Activated CD4-positive, alpha-beta T cell treated with anti-CD3 and anti-CD28 coated beads for 36 hours (primary cell): ENCODE measurements at regions not wholly inside any gene's neighbourhood (a gene's known extent, or its start where the extent isn't known, plus 50 kb on each side); places are given as distances from the start of the nearest gene placed in this dataset.
"Not testable (repeated sequence)": the region's sequence is repeated elsewhere in the genome, so short reads cannot be mapped to it uniquely, and the experiment has no call there.

Source experiments
- ATAC-seq: fragments of 200-7000 bp; cut with Tn5 transposase; one replicate; pipeline ENCODE4 v1.10.0; 2021; ENCODE audit warnings: mild to moderate bottlenecking, moderate library complexity
- CTCF ChIA-PET: fragments of 350-600 bp; sonication (Branson Sonifier 250); formaldehyde crosslinking; loops from one replicate; lab custom pipeline; 2021; ENCODE audit warnings: antibody characterized with exemption; lab: Charles Lee
- POLR2A ChIA-PET: fragments of 350-600 bp; sonication (Branson Sonifier 250); formaldehyde crosslinking; loops from one replicate; lab custom pipeline; 2021; ENCODE audit warnings: antibody characterized with exemption, inconsistent platforms; lab: Charles Lee
- DNase-seq: peaks from one replicate; pipeline ENCODE4 v3.0.0-alpha.2; 2020
- H3K27ac Mint-ChIP-seq: one replicate; pipeline ENCODE4 v1.8.0; 2021; ENCODE audit warnings: mixed read lengths
- H3K27me3 Mint-ChIP-seq: one replicate; pipeline ENCODE4 v1.8.0; 2021; ENCODE audit warnings: mixed read lengths
- H3K36me3 Mint-ChIP-seq: one replicate; pipeline ENCODE4 v1.8.0; 2021; ENCODE audit warnings: low read depth, mixed read lengths
- H3K4me1 Mint-ChIP-seq: one replicate; pipeline ENCODE4 v1.8.0; 2021; ENCODE audit warnings: mixed read lengths
- H3K4me3 Mint-ChIP-seq: one replicate; pipeline ENCODE4 v1.8.0; 2021; ENCODE audit warnings: mild to moderate bottlenecking, moderate library complexity, mixed read lengths
- H3K9me3 Mint-ChIP-seq: one replicate; pipeline ENCODE4 v1.8.0; 2021; ENCODE audit warnings: low read depth, mixed read lengths
- intact Hi-C, 2 experiments: fragments of 100-400 bp; cut with DNase I in 1 of 2; cut with micrococcal nuclease in 1 of 2; formaldehyde crosslinking; loops; one replicate each; pipeline versions ENCODE4 v1.14.2 to v1.15.1; 2022 to 2024; cut with DNase I, micrococcal nuclease

DNA sequence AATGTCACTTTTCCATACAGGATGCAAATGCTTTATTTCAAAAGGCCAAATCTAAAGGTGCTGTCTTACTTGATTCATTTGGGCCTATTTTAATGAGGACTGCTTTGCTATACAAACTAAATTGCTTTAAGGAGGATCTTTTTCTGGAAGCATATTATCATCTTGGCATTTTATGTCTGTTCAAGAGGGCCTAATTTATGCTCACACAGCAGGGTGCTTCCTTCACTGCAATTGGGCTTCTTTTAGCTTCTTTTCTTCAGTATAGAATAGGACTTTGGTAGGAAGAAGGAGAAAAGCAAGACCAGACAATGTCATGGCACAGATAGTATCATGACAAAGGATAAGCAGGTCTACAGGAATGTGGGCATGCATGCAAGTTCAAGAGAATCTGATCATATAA lies 222.4 kb upstream of the ANKRD50 start:
- ATAC-seq: no peak
- DNase-seq: no peak
- H3K27ac Mint-ChIP-seq: no peak overlapping the region
- no peaks in the 10 kb centered on the region for H3K9me3 Mint-ChIP-seq
- H3K4me1 Mint-ChIP-seq: no peaks in the 10 kb centered on the region
- ChIA-PET POLR2A (no interaction called here), CTCF (no interaction called here)
- H3K36me3 Mint-ChIP-seq: no peaks in the 10 kb centered on the region
- intact Hi-C loops: no loop called here
- no peak overlapping the region for H3K4me3 Mint-ChIP-seq
- no peaks in the 10 kb centered on the region for H3K27me3 Mint-ChIP-seq

GRCh38 chr4:124933521-124933920 lies 221.0 kb upstream of the ANKRD50 start:
- no peaks in the 10 kb centered on the region for H3K27me3 Mint-ChIP-seq
- POLR2A ChIA-PET: no interaction called here
- H3K27ac Mint-ChIP-seq: no peak overlapping the region
- CTCF ChIA-PET: no interaction called here
- ATAC-seq (no peak), DNase-seq (no peak)
- H3K36me3 Mint-ChIP-seq: no peaks in the 10 kb centered on the region
- no peak overlapping the region for H3K4me3 Mint-ChIP-seq
- no peaks in the 10 kb centered on the region for H3K9me3 Mint-ChIP-seq
- H3K4me1 Mint-ChIP-seq: no peaks in the 10 kb centered on the region
- intact Hi-C loops: no loop called here

- no peaks in the 10 kb centered on the region for H3K36me3 Mint-ChIP-seq
- intact Hi-C loops: no loop called here
- ATAC-seq: no peak
- H3K4me1 Mint-ChIP-seq: no peaks in the 10 kb centered on the region
- no peak for DNase-seq
- no peaks in the 10 kb centered on the region for H3K9me3 Mint-ChIP-seq
- H3K4me3 Mint-ChIP-seq: no peak overlapping the region
- no peaks in the 10 kb centered on the region for H3K27me3 Mint-ChIP-seq
- no peak overlapping the region for H3K27ac Mint-ChIP-seq
- ChIA-PET CTCF (no interaction called here), POLR2A (no interaction called here)
Observed at GRCh38 chr4:124932447-124932846, 219.9 kb upstream of the ANKRD50 start.

- H3K27ac Mint-ChIP-seq: no peak overlapping the region
- ChIA-PET CTCF (no interaction called here), POLR2A (no interaction called here)
- H3K27me3 Mint-ChIP-seq: no peaks in the 10 kb centered on the region
- intact Hi-C loops: no loop called here
- H3K9me3 Mint-ChIP-seq: no peaks in the 10 kb centered on the region
- no peak for ATAC-seq
- H3K4me3 Mint-ChIP-seq: no peak overlapping the region
- H3K4me1 Mint-ChIP-seq: no peaks in the 10 kb centered on the region
- H3K36me3 Mint-ChIP-seq: no peaks in the 10 kb centered on the region
- no peak for DNase-seq
Observed at GRCh38 chr4:124931050-124931449, 218.5 kb upstream of the ANKRD50 start.

- DNase-seq, ATAC-seq, H3K36me3 Mint-ChIP-seq, POLR2A ChIA-PET, H3K27ac Mint-ChIP-seq, H3K4me1 Mint-ChIP-seq, H3K4me3 Mint-ChIP-seq, CTCF ChIA-PET, H3K9me3 Mint-ChIP-seq, intact Hi-C loops, H3K27me3 Mint-ChIP-seq: not testable (repeated sequence)
Observed at GRCh38 chr4:124922748-124923147, 210.2 kb upstream of the ANKRD50 start.

DNA sequence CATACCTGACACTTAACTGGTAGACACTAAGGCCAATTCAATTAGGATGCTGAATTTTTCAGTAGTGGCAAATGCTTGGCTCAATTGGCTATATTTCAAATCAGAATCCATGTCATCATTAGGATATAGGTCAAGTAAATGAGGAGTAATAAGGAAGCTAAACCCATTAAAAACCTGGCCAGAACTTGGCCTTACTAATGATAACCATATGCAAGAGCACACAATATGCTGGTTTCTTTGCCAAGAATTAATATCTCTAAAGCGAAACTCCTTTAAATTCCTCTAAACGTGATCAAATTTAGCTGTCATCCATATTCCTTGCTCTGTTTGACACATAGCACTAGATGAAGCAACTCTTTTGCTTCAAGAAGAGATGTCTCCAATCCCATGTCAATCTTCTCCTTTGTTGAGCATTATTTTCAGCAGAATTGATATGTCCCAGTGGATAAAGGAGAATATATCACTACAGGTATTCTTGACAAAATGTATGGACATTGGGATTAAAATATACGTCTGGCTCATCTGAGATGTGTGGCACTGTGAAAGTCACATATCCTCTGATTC lies 206.1 kb upstream of the ANKRD50 start:
- POLR2A ChIA-PET: no interaction called here
- peaks cover 5% of the 10 kb centered on the region for H3K9me3 Mint-ChIP-seq
- ATAC-seq (no peak), DNase-seq (no peak)
- no peaks in the 10 kb centered on the region for H3K36me3 Mint-ChIP-seq
- H3K27ac Mint-ChIP-seq: no peak overlapping the region
- no peaks in the 10 kb centered on the region for H3K27me3 Mint-ChIP-seq
- CTCF ChIA-PET: no interaction called here
- no peak overlapping the region for H3K4me3 Mint-ChIP-seq
- intact Hi-C loops: no loop called here
- no peaks in the 10 kb centered on the region for H3K4me1 Mint-ChIP-seq

DNA sequence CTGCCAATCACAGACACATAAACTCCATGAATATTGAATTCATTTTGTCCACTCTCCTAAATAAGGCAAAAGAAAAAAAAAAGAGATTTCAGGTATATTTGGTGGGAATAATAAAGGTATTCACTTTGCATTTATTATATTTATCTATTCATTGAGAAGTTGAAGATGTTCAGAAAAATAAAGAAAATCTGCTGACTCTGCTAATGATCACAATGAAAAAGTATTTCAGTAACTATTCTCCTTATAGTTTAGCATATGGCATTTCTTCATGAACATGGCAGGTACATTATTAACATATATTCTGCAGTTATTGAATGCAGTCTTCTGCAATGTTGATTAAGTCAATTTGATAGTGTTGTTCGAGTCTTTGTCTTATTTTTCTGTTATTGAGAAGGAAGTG lies 202.5 kb upstream of the ANKRD50 start:
- DNase-seq (no peak), ATAC-seq (no peak)
- Mint-ChIP-seq H3K27me3 (no peaks in the 10 kb centered on the region), H3K27ac (no peak overlapping the region), H3K36me3 (no peaks in the 10 kb centered on the region), H3K9me3 (peaks cover 15% of the 10 kb centered on the region), H3K4me3 (no peak overlapping the region), H3K4me1 (no peaks in the 10 kb centered on the region)
- CTCF ChIA-PET: interaction anchor here (0.7 kb wide), 1 partner anchor 680 kb away, joined by 3 read pairs; no protein-coding TSS in a partner anchor
- POLR2A ChIA-PET: no interaction called here
- intact Hi-C loops: no loop called here

GRCh38 chr4:124913237-124913636 lies 200.7 kb upstream of the ANKRD50 start:
- Mint-ChIP-seq H3K4me3 (no peak overlapping the region), H3K4me1 (no peaks in the 10 kb centered on the region), H3K27ac (no peak overlapping the region), H3K36me3 (no peaks in the 10 kb centered on the region), H3K9me3 (peaks cover 15% of the 10 kb centered on the region), H3K27me3 (no peaks in the 10 kb centered on the region)
- POLR2A ChIA-PET: no interaction called here
- no peak for DNase-seq
- intact Hi-C loops: no loop called here
- CTCF ChIA-PET: no interaction called here
- ATAC-seq: no peak

GRCh38 chr4:124910327-124910726 lies 197.8 kb upstream of the ANKRD50 start:
- ChIA-PET POLR2A (no interaction called here), CTCF (no interaction called here)
- peaks cover 12% of the 10 kb centered on the region for H3K9me3 Mint-ChIP-seq
- no peaks in the 10 kb centered on the region for H3K4me1 Mint-ChIP-seq
- no peak for DNase-seq
- no peak for ATAC-seq
- H3K4me3 Mint-ChIP-seq: no peak overlapping the region
- intact Hi-C loops: no loop called here
- H3K36me3 Mint-ChIP-seq: no peaks in the 10 kb centered on the region
- H3K27ac Mint-ChIP-seq: no peak overlapping the region
- H3K27me3 Mint-ChIP-seq: no peaks in the 10 kb centered on the region

DNA sequence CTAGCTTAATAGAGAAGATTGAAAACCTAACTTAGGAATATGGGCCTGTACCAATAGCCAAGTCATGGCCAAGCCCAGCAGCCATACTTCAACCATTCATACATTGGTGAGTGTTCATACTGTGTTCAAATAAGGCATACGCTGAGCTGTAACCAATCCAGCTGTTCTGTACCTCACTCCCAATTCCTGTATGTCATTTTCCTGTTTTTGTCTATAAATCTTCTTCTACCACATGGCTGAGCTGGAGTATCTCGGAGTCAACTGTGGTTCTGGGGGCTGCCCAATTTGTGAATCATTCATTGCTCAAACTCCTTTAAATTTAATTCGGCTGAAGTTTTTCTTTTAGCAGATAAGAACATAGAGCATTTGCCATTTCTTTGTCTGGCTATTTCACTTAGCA lies 195.3 kb upstream of the ANKRD50 start:
- DNase-seq (no peak), ATAC-seq (no peak)
- Mint-ChIP-seq H3K4me3 (no peak overlapping the region), H3K27ac (no peak overlapping the region), H3K4me1 (no peaks in the 10 kb centered on the region), H3K9me3 (peaks cover 6% of the 10 kb centered on the region), H3K36me3 (no peaks in the 10 kb centered on the region), H3K27me3 (no peaks in the 10 kb centered on the region)
- intact Hi-C loops: no loop called here
- POLR2A ChIA-PET: no interaction called here
- CTCF ChIA-PET: no interaction called here

- Mint-ChIP-seq H3K27ac (no peak overlapping the region), H3K4me1 (no peaks in the 10 kb centered on the region), H3K27me3 (no peaks in the 10 kb centered on the region), H3K4me3 (no peak overlapping the region), H3K36me3 (no peaks in the 10 kb centered on the region), H3K9me3 (no peaks in the 10 kb centered on the region)
- CTCF ChIA-PET: no interaction called here
- no peak for ATAC-seq
- POLR2A ChIA-PET: no interaction called here
- no peak for DNase-seq
- intact Hi-C loops: no loop called here
Observed at GRCh38 chr4:124905441-124905840, 192.9 kb upstream of the ANKRD50 start.

DNA sequence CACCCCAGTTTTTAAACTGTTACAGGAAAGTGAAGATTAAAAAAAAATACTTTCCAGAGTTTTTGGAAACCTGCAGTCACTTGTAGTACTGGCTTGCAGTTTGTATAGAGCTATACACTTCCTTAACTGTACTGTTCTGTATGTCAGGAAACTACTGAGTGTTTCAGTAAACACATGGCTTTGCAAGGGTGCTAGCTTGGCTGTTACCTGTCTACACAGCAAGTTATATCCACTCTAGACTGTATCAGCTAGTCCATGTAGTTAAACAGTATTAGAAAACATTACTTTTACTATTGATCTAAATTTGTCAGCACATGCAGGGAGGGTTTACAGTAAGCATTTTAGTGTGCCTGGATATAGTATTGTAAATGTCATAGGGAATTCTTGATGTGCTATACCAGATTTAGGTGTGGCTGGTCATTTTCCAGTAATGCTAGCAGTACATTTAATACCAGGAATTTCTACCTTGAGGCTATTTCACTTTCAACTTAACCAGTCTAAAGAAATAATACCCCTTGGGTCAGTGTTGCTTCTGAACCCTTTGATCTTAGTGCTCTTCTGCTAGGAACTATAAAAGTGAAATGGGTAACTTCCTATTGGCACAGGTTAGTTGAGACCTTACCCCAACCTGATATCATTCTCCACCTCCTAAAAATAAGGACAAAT lies 192.3 kb upstream of the ANKRD50 start:
- DNase-seq (no peak), ATAC-seq (no peak)
- CTCF ChIA-PET: no interaction called here
- POLR2A ChIA-PET: no interaction called here
- intact Hi-C loops: no loop called here
- Mint-ChIP-seq H3K4me3 (no peak overlapping the region), H3K27me3 (no peaks in the 10 kb centered on the region), H3K27ac (no peak overlapping the region), H3K4me1 (no peaks in the 10 kb centered on the region), H3K9me3 (no peaks in the 10 kb centered on the region), H3K36me3 (no peaks in the 10 kb centered on the region)
